ENCODE measurements at regions not wholly inside any gene's neighbourhood (a gene's known extent, or its start where the extent isn't known, plus 50 kb on each side); places are given as distances from the start of the nearest gene placed in this dataset.

- DNase-seq = no peak
Observed at GRCh38 chr16:66004699-66005098, 361.8 kb upstream of the CDH5 start.

DNA sequence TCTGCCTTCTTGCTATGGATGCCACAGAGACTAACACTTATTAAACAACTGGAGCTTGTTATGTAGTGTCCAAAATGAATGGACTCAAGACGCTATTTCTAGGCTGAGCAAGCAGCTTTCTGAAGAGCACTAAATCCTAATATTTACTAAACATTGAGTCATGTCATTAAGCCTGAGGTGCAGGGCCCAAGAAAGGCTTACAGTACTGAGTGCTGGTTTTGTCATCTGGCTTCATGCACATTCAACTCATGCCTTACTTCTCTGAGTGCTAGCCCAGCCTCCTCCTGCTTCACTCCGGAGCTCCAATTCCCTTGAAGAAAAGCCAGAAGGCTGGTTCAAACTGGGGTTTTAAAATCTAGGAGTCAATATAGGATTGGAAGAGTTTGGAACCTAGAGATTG, 363.3 kb upstream of the CDH5 start:
- no peak for DNase-seq

GRCh38 chr16:66002601-66003000, 363.9 kb upstream of the CDH5 start:
- DNase-seq = no peak

GRCh38 chr16:66001432-66001831, 365.1 kb upstream of the CDH5 start:
- no peak for DNase-seq

- DNase-seq = no peak
Observed at GRCh38 chr16:65998443-65998842, 368.0 kb upstream of the CDH5 start.

- DNase-seq = no peak
Observed at GRCh38 chr16:65994291-65994690, 372.2 kb upstream of the CDH5 start.

DNA sequence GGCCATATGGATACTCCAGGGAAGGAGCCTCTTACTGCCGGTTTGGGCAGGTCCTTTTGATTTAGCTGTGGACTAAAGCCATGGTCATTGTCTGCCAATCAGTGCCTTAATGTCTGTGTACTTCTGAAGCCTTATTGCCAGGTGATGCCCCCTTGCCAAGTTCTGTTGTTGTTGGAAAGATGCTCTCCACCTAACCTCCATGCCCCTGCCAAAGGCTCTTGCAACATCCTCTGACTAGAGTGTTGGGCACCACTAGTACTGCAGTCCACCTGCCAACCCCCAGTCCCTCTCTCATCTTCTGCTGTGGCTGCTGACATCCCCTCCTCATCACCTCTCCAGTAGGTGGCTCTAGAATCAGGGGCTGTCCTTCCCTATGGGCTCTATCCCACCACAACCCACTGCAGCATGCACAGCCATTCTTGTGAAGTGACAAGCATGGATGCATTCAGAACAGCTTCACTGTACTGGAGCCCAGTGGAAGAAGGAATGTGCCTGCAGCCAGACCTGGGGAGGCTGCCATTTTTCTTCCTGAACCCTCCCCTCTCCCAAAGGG, 375.3 kb upstream of the CDH5 start:
- no peak for DNase-seq

GRCh38 chr16:65989861-65990604, 376.5 kb upstream of the CDH5 start:
- DNase-seq = no peak

GRCh38 chr16:65988024-65988595, 378.4 kb upstream of the CDH5 start:
- no peak for DNase-seq

- no peak for DNase-seq
Observed at GRCh38 chr16:65984296-65984695, 382.2 kb upstream of the CDH5 start.

- DNase-seq = no peak
Observed at GRCh38 chr16:65981057-65981456, 385.4 kb upstream of the CDH5 start.

DNA sequence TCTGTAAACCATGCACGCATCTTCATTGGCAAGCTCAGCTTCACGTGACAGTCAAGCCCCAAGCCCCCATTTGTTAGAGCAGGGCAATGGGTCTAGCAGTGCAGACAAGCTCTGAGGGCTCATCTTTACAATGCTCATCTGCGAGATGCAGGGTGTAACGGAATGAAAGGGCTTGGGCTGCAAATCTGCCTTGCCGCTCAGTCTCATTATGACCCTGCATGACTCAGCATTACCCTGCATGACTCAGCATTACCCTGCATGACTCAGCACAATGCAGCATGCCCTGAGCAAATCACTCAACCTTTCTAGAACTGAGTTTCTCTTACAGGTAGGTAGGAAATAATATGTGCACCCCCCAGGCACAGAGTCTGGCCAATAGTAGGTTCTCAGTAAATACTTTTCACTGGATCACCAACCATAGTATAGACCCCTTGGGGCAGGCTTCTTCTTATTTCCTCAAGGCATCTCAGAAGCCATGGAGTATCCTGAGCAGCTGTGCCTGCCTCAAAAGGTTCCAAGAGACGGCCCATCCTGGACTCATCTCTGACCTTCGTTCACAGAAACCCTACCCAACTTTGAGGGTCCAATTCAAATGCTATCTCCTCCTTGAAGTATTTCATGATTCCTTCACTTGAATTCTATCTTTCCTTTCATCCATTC, 391.3 kb upstream of the CDH5 start:
- DNase-seq = no peak

DNA sequence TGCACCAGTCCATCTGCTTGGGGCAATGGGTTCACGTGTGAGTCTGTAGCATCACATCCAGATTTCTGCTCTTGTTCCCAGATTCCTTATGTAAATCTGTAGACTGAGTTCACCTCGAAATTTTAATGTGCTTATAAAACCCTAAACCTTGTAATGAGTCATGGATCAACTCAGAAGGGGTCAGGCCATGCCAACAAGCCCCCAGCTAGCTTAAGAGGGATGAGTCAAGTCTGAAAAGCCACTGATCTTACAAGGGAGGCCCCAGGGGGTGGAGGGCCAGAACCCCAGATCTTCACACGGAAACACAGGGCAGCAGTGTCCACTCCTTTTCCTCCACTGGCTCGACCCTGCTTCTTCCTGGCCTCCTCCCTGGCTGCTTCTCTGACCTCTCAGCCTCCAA, 399.1 kb upstream of the CDH5 start:
- DNase-seq = no peak

GRCh38 chr16:65965628-65966027, 400.9 kb upstream of the CDH5 start:
- DNase-seq = no peak

DNA sequence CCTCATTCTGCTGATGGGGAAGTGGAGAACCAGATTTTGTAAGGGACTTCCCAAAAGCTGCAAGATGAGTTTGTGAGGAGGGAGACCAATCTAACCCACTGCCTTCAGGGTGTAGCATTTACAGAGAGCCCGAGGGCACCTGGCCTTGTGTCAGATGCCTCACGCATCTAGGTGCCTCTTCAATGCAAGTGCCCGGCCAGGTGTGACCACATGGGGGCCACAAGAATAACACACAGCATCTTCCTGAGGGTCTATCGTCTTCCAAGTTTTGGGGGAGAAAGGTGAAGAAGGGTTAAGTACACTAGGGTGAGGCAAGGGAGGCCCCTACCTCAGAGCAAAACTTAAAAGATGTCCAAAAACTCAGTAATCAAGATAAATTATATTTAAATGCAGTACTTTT, 401.7 kb upstream of the CDH5 start:
- DNase-seq = no peak

DNA sequence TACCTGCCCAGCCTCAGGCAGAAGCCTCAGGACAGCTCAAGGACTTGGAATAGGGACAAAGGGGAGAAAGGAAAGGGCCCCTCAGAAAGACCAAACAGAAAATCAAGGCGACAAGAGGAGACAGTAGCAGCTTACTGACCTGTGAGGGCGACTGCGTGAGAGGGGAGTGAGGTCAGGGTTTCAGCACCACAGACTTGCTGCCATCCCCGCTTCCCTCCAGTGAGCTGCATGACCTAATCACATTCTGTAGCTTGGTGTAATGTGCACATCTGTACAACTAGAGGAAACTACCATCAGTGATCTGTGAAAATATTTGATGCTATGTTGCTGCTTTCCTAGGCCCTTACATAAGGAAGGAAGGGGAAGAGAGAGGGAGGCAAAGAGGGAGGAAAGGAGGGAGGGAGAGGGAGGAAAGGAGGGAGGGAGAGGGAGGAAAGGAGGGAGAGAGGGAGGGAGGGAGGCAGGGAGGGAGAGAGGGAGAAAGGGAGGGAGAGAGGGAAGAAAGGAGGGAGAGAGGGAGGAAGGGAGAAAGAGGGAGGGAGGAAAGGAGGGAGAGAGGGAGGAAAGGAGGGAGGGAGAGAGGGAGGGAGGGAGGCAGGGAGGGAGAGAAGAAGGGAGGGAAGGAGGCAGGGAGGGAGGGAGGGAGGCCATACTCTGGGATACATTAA, 404.9 kb upstream of the CDH5 start:
- DNase-seq = no peak

GRCh38 chr16:65959983-65960382, 406.5 kb upstream of the CDH5 start:
- DNase-seq = no peak

DNA sequence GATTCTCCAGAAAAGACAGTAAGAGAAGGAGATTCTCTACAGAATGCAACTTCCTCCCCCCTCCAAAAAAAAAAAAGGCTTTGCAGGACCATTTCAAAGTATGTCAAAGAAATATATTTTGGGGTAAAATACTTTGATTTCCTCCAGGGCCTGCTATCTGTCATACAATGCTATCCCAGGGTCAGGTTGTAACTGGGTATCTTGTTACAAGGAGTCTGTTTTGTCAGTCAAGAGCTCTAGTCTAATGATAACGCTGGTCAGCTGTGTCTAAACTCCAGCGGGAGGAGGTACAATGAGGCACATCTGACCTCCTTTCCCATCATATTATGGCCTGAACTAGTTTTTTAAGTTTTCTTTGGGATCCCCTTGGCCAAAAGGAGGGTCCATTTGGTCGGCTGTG, 408.4 kb upstream of the CDH5 start:
- no peak for DNase-seq

DNA sequence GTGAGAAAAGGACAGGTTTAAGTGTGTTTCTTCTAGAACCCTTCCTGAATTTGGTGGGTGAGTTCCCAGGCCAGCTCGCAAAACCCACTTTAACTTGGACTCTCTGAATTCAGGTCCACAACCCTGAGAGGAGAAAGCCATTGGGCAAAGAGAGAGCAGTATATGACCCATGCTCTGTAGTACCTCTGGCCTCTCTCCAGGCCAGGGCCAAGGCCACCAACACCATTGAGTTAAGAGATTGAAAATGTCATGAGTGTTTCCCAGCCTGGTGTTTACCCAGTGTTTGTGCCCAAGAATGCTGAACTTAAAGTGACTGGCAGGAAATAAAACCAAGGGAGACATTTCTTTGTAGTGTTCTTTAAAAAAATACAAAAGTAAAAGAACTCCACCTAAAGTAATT, 410.4 kb upstream of the CDH5 start:
- DNase-seq = no peak

DNA sequence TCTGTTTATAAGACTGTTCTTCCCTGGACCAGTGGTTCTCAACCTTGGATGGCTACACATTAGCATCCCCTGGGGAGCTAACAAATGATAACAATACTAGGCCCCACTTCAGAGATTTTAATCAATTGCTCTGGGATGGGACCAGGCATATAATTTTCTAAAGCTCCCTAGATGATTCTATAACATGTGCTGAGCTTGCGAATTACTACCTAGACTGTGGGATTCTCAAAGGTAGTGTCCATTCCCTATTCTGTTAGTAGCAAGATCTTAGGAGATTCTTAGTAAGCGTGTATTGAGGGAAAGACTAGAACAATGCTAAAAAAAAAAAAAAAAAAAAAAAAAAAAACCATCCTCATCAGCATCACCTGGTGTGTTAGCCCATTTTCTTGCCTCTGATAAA, 412.0 kb upstream of the CDH5 start:
- DNase-seq = no peak

GRCh38 chr16:65950211-65950610, 416.3 kb upstream of the CDH5 start:
- DNase-seq = no peak

- no peak for DNase-seq
Observed at GRCh38 chr16:65948361-65948760, 418.1 kb upstream of the CDH5 start.

DNA sequence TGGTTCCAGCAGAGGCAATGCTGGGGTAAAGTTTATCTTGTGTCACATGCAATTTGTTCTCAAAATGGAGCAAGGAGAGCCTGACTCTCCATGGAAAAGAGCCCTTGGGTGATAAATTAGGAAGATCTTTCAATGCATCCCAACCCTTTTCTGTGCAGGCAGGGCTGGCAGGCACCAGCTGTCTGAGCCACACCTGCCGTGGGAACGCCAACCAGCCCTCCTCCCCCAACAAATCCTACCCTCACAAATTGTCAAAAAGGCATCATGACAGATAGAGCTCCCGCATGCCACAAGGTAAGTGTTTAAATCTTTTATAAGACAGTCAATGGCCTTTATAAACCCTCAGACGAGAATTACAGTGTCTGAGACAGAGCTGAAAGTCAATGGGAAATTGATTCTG, 418.5 kb upstream of the CDH5 start:
- no peak for DNase-seq

DNA sequence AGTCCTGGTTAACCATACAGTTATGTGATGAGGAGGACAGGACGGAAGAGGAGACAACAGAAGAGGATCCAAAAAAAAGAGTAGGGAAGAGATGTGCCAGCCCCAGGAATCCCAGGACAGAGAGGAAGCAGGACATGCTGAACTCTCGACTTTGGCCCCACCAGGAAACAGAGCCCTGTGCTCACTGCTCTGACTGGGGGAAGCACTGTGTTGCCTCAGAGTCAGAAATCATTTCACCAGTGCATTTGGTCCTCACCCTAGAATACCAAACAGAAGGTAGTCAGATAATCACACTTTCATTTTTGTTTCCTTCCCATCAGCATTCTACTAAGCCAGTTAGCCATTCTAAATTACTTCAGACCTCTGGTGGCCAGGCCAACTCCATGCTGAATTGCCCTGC, 421.0 kb upstream of the CDH5 start:
- no peak for DNase-seq
